ENCODE measurements at regions not wholly inside any gene's neighbourhood (a gene's known extent, or its start where the extent isn't known, plus 50 kb on each side); places are given as distances from the start of the nearest gene placed in this dataset.

GRCh38 chr3:30198162-30198561, 408.2 kb upstream of the TGFBR2 start:
- TF ChIP-seq CTCF (IDR thresholded peaks at IDR 0.05) (no peak), POLR2A (IDR thresholded peaks at IDR 0.05) (no peak)
